Transverse colon (tissue), 4 donors: ENCODE measurements at regions not wholly inside any gene's neighbourhood (a gene's known extent, or its start where the extent isn't known, plus 50 kb on each side); places are given as distances from the start of the nearest gene placed in this dataset.

ENCODE experiments used
- POLR2A ChIP-seq: fragments of 450-650 bp; IDR thresholded peaks from one replicate; pipeline ENCODE4 v1.6.1; 2016; ENCODE audit warnings: antibody characterized with exemption, mild to moderate bottlenecking, moderate library complexity
- POLR2AphosphoS5 ChIP-seq, 3 donors: sonication (generic); formaldehyde crosslinking; IDR thresholded peaks; one replicate each; pipeline ENCODE4 v1.6.1; 2016; ENCODE audit warnings: antibody characterized with exemption in 3 of 3
- TF ChIP-seq, protein P1 (sequence below), 5 experiments: fragments of 200-600 bp in 3 of 5; fragments of 450-650 bp in 2 of 5; sonication (generic) in 3 of 5; IDR thresholded peaks; 1 replicate in 2 of 5; 2 replicates in 3 of 5; pipeline ENCODE4 v1.5.1; 2016 to 2017; ENCODE audit warnings: antibody characterized with exemption in 5 of 5, inconsistent platforms in 3 of 5, mild to moderate bottlenecking in 2 of 5, moderate library complexity in 1 of 5

DNA sequence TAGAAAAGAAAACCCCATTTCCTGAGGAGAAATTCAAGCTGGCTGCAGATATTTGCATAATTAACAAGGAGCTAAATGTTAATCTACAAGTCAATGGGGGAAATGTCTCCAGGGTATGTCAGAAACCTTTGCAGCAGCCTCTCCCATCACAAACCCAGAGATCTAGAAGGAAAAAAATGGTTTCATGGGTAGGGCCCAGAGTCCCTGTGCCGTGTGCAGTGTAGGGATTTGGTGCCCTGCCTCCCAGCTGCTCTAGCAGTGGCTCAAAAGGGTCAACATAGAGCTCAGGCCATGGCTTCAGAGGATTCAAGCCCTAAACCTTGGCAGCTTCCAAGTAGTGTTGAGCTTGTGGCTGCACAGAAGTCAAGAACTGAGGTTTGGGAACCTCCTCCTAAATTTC is 290.2 kb upstream of the TMEFF2 start:
- TF ChIP-seq POLR2A: no peak
- TF ChIP-seq, protein P1, sequence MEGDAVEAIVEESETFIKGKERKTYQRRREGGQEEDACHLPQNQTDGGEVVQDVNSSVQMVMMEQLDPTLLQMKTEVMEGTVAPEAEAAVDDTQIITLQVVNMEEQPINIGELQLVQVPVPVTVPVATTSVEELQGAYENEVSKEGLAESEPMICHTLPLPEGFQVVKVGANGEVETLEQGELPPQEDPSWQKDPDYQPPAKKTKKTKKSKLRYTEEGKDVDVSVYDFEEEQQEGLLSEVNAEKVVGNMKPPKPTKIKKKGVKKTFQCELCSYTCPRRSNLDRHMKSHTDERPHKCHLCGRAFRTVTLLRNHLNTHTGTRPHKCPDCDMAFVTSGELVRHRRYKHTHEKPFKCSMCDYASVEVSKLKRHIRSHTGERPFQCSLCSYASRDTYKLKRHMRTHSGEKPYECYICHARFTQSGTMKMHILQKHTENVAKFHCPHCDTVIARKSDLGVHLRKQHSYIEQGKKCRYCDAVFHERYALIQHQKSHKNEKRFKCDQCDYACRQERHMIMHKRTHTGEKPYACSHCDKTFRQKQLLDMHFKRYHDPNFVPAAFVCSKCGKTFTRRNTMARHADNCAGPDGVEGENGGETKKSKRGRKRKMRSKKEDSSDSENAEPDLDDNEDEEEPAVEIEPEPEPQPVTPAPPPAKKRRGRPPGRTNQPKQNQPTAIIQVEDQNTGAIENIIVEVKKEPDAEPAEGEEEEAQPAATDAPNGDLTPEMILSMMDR (IDR thresholded peaks at IDR 0.05): no peak
- no peak for TF ChIP-seq POLR2AphosphoS5 (IDR thresholded peaks at IDR 0.05)
